ENCODE measurements at regions not wholly inside any gene's neighbourhood (a gene's known extent, or its start where the extent isn't known, plus 50 kb on each side); places are given as distances from the start of the nearest gene placed in this dataset.

DNA sequence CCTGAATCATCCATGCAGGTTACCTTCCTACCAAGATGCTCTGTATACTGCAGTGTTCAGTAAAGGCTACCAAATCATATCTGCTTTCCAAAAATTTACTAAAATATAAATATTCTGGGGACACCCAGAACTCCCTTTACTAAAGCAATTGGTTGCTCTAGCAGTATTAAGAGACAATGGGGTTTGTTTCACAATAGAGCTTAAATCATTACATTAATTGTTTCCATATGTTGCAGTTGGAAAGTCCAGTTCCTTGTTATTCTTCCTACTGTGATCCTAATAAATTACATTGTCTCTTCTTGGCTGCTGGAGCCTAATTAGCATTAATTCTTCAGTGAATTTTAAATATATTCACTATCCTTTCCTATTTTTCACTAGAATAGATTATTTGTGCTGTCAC lies 316.0 kb upstream of the MTNR1B start:
- Histone ChIP-seq H3K27ac (no peak overlapping the region), H3K4me2 (no peak overlapping the region), H3K9me3 (no peaks in the 10 kb centered on the region), H3K4me3 (no peak overlapping the region), H3K4me1 (no peaks in the 10 kb centered on the region)
- ChIA-PET POLR2A (no interaction called here), CTCF (no interaction called here)
- TF ChIP-seq ZSCAN20 (CRISPR knock-in tag; IDR thresholded peaks at IDR 0.05): no peak
- DNase-seq (ENCODE audit: low read depth in 1 of 2, low spot score in 1 of 2): no peak
- no peak for FAIRE-seq
- no peak for ATAC-seq

- FAIRE-seq (no peak), ATAC-seq (no peak), DNase-seq (ENCODE audit: low read depth in 1 of 2, low spot score in 1 of 2) (no peak)
- POLR2A ChIA-PET: no interaction called here
- 4% methylated on average over 2 of the region's 2 CpGs for WGBS (ENCODE audit: missing lambda C conversion rate)
- H3K9me3 ChIP-seq: no peaks in the 10 kb centered on the region
- no peak overlapping the region for H3K27ac ChIP-seq
- no peak overlapping the region for H3K4me3 ChIP-seq
- H3K4me2 ChIP-seq: no peak overlapping the region
- TF ChIP-seq, protein P1, sequence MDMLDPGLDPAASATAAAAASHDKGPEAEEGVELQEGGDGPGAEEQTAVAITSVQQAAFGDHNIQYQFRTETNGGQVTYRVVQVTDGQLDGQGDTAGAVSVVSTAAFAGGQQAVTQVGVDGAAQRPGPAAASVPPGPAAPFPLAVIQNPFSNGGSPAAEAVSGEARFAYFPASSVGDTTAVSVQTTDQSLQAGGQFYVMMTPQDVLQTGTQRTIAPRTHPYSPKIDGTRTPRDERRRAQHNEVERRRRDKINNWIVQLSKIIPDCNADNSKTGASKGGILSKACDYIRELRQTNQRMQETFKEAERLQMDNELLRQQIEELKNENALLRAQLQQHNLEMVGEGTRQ (IDR thresholded peaks at IDR 0.05): no peak
- TF ChIP-seq CHD2 (IDR thresholded peaks at IDR 0.05; ENCODE audit: low read length, partially characterized antibody) (no peak), ZFP36 (IDR thresholded peaks at IDR 0.05; ENCODE audit: borderline replicate concordance, partially characterized antibody) (no peak), PHF8 (IDR thresholded peaks at IDR 0.05; ENCODE audit: borderline replicate concordance, low read depth) (no peak)
- TF ChIP-seq, protein P2, sequence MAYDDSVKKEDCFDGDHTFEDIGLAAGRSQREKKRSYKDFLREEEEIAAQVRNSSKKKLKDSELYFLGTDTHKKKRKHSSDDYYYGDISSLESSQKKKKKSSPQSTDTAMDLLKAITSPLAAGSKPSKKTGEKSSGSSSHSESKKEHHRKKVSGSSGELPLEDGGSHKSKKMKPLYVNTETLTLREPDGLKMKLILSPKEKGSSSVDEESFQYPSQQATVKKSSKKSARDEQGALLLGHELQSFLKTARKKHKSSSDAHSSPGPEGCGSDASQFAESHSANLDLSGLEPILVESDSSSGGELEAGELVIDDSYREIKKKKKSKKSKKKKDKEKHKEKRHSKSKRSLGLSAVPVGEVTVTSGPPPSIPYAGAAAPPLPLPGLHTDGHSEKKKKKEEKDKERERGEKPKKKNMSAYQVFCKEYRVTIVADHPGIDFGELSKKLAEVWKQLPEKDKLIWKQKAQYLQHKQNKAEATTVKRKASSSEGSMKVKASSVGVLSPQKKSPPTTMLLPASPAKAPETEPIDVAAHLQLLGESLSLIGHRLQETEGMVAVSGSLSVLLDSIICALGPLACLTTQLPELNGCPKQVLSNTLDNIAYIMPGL (CRISPR knock-in tag; IDR thresholded peaks at IDR 0.05; ENCODE audit: borderline replicate concordance): no peak
- H3K4me1 ChIP-seq: no peaks in the 10 kb centered on the region
- CTCF ChIA-PET: no interaction called here
Measured at GRCh38 chr11:92656783-92657182, 312.7 kb upstream of the MTNR1B start.

- DNase-seq (ENCODE audit: low read depth in 1 of 2, low spot score in 1 of 2) (no peak), ATAC-seq (no peak), FAIRE-seq (no peak)
- Histone ChIP-seq H3K27ac (no peak overlapping the region), H3K4me1 (no peaks in the 10 kb centered on the region), H3K4me3 (no peak overlapping the region), H3K4me2 (no peak overlapping the region), H3K9me3 (no peaks in the 10 kb centered on the region)
- CTCF ChIA-PET: no interaction called here
- POLR2A ChIA-PET: no interaction called here
- TF ChIP-seq ZFP36 (IDR thresholded peaks at IDR 0.05; ENCODE audit: borderline replicate concordance, partially characterized antibody) (no peak), CTCF (IDR thresholded peaks at IDR 0.05) (no peak), HOXA7 (CRISPR knock-in tag; IDR thresholded peaks at IDR 0.05) (no peak), BHLHE40 (IDR thresholded peaks at IDR 0.05; ENCODE audit: low read depth, low read length) (no peak), SREBF2 (IDR thresholded peaks at IDR 0.05) (no peak), ZSCAN20 (CRISPR knock-in tag; IDR thresholded peaks at IDR 0.05) (no peak)
- 47% methylated on average over 2 of the region's 2 CpGs for WGBS (ENCODE audit: missing lambda C conversion rate)
Measured at GRCh38 chr11:92657226-92657625, 312.2 kb upstream of the MTNR1B start.

GRCh38 chr11:92658733-92659132 lies 310.7 kb upstream of the MTNR1B start:
- ChIA-PET POLR2A (no interaction called here), CTCF (no interaction called here)
- FAIRE-seq (no peak), DNase-seq (ENCODE audit: low read depth in 1 of 2, low spot score in 1 of 2) (no peak), ATAC-seq (no peak)
- no peak overlapping the region for H3K4me3 ChIP-seq
- WGBS (ENCODE audit: missing lambda C conversion rate): 57% methylated on average over 2 of the region's 2 CpGs
- no peak for TF ChIP-seq BHLHE40 (IDR thresholded peaks at IDR 0.05; ENCODE audit: low read depth, low read length)
- TF ChIP-seq KDM1A (IDR thresholded peaks at IDR 0.05; ENCODE audit: low read depth): no peak
- TF ChIP-seq FOXS1 (CRISPR knock-in tag; IDR thresholded peaks at IDR 0.05): no peak
- no peak for TF ChIP-seq RCOR1 (IDR thresholded peaks at IDR 0.05; ENCODE audit: low read depth, low read length)
- no peak for TF ChIP-seq ZNF302 (CRISPR knock-in tag; IDR thresholded peaks at IDR 0.05)
- no peak for TF ChIP-seq HEYL (CRISPR knock-in tag; IDR thresholded peaks at IDR 0.05)
- TF ChIP-seq NFE2L2 (conservative IDR thresholded peaks at IDR 0.05; ENCODE audit: low read length): no peak
- no peak for TF ChIP-seq ZFP36 (IDR thresholded peaks at IDR 0.05; ENCODE audit: borderline replicate concordance, partially characterized antibody)
- TF ChIP-seq, protein P3, sequence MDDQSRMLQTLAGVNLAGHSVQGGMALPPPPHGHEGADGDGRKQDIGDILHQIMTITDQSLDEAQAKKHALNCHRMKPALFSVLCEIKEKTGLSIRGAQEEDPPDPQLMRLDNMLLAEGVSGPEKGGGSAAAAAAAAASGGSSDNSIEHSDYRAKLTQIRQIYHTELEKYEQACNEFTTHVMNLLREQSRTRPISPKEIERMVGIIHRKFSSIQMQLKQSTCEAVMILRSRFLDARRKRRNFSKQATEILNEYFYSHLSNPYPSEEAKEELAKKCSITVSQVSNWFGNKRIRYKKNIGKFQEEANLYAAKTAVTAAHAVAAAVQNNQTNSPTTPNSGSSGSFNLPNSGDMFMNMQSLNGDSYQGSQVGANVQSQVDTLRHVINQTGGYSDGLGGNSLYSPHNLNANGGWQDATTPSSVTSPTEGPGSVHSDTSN (IDR thresholded peaks at IDR 0.05): no peak
- no peak for TF ChIP-seq SMC3 (IDR thresholded peaks at IDR 0.05)
- no peak for TF ChIP-seq KDM5A (IDR thresholded peaks at IDR 0.05)
- H3K27ac ChIP-seq: no peak overlapping the region
- no peaks in the 10 kb centered on the region for H3K4me1 ChIP-seq
- no peak overlapping the region for H3K4me2 ChIP-seq
- no peaks in the 10 kb centered on the region for H3K9me3 ChIP-seq
